ENCODE measurements at regions not wholly inside any gene's neighbourhood (a gene's known extent, or its start where the extent isn't known, plus 50 kb on each side); places are given as distances from the start of the nearest gene placed in this dataset.

DNA sequence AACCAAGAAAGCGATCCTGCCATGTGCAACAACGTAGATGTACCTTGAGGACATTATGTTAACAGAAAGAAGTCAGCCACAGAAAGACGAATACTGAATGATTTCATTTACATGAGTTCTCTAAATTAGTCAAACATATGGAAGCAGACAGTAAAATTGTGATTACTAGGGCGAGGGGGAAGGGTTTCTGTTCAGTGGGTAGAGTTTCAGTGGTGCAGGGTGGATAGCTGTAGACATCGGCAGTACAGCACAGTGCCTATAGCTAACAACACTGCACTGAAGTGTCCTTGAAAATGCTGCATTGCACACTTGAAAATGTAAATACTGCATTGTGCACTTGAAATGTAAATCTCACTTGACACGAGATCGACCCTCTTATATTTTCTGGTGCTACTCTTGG lies 275.3 kb downstream of the GALR1 start:
- no peak for DNase-seq

DNA sequence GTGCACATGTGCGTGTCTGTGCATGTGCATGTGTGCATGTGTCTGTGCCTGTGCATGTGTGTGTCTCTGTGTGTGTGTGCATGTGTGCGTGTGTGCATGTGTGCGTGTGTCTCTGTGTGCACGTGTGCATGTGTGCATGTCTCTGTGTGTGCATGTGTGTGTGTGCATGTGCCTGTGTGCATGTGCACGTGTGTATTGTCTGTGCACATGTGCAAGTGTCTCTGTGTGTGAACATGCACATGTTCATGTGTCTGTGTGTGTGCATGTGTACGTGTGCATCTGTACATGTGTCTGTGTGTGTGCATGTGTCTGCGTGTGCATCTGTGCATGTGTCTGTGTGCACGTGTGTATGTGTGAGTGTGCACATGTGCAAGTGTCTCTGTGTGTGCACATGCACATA lies 277.3 kb downstream of the GALR1 start:
- no peak for DNase-seq

DNA sequence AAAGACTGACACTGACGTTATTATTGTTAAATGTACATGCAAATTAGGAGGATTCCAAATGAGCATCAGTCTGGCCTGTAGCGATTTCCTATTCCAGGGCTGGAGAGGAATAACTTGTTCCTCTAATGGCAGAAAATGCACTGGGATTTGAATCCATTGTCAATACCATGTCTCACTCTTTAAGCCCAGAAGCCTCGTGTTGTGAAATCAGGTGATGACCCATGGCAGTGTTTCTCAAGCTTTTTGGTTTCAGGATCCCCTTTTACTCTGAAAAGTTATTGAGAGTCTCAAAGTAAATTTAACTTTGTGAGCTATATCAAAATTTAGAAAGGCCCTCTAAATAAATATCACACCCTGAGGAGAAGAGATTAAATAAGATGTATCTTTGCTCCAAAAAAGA lies 279.2 kb downstream of the GALR1 start:
- DNase-seq, result no peak

DNA sequence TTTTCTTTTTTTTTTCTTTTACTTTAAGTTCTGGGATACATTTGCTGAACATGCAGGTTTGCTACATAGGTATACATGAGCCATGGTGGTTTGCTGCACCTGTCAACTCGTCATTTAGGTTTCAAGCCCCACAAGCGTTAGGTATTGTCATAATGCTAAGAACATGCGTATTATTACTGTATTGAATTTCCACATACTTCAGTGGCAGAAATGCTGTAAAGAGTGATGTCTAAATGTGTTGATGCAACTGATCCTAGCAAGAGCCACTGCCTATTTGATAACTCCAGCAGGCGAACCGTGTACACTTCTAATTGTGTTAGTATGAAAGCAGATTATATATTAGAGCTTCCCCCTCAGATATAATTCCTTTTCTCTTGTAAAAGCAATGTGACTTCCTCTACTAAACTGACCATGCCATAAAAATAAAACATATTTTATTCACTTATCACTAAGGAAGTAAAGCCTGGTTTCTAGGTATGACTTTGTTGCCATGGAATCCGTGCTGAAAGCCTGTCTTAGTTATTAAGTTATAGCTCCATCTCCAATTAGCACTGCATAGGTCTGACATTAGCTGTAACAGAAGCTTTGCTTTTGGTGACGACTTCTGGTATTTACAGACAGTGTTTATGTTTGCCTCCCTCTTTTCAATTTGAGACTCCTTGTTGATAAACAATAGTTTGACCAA lies 280.0 kb downstream of the GALR1 start:
- DNase-seq, result no peak

DNA sequence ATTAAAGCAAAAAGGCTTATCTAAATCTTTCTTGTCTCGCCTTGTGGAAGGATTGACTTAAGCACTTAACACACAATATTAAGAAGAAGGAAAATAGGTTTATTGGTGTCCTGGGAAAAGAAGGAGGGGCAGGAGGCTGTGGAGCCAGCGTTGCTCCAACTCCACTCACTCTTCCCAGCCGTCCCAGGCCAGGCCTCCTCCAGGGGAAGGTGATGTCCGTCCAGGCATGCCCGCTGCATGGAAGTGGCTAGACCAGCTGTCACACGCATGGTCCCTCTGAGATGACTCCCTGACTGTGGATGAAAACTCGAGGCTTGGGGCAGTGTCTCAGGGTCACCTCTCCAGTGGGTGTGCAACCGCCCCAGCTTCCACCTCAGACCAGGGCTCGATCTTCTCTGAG lies 281.1 kb downstream of the GALR1 start:
- DNase-seq, result no peak

DNA sequence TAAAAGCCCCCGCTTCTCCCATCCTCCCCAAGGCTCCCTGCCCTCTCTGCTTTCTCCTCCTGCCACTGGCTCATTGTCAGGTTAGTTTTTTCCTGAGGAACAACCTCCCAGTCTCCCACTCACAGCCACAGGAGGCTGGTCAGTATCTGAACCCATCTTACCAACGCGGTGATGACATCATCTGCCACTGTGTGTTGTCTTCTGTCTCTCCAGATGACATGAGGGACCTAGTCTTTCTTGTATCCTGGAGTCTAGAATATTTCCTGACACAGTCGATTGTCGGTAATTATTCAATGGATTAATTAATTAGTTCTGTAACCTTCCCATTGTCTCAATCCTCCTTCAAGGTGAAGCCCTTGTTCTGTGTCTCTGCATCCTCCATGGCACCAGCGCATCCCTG lies 290.2 kb downstream of the GALR1 start:
- no peak for DNase-seq

DNA sequence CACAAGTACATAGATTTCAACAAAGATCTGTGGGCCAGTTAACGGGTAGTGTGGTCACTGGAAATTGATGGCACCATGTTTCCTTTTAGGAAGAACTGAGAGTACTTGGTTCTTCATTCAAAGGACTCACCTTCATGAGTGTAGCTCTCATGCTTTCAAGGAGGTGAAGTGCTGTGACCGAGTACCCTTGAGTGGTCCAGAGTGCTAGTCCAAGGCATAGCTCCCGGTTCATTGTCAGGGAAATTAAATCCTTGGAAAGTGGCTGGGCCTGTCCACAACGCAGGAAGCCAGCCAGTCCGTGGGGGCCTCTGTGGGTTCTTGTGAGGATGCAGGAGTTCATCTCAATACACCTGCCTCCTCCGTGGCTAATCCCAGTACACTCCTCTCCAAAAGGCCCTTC lies 295.1 kb downstream of the GALR1 start:
- DNase-seq, result no peak

DNA sequence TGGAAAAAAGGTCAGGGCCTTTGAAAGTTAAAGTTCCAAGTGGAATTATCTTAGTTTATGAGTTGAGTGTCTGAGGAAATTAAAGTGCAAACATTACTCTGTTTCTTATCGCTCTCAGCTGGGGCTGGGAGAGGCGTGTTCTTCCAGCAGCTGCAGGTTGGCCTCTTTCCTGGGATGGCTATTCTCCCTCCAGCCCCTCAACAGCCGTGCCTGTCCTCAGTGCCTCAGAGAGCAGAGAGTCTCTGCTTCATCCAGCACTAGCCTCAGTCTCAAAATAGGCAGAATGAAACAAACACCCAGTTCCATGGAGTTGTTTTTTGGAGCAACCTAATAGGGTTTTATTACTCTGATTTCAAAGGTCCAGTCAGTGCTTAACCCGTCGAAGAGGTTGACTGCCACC lies 298.1 kb downstream of the GALR1 start:
- no peak for DNase-seq

DNA sequence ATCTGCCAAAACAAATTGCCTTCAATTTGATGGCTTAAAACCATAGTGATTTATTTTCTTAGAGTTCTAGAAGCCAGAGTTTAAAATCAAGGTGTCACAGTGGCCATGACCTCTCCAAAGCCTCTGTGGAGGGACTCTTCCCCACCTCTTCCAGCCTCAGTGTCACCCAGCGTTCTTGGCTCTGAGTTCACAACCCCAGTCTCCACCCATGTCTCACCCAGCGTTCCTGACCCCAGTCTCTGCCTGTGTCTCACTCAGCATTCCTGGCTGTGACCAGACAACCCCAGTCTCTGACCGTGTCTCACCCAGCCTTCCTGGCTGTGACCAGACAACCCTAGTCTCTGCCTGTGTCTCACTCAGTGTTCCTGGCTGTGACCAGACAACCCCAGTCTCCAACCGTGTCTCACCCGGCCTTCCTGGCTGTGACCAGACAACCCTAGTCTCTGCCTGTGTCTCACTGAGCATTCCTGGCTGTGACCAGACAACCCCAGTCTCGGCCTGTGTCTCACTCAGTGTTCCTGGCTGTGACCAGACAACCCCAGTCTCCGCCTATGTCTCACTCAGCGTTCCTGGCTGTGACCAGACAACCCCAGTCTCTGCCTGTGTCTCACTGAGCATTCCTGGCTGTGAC lies 299.3 kb downstream of the GALR1 start:
- DNase-seq, result no peak

DNA sequence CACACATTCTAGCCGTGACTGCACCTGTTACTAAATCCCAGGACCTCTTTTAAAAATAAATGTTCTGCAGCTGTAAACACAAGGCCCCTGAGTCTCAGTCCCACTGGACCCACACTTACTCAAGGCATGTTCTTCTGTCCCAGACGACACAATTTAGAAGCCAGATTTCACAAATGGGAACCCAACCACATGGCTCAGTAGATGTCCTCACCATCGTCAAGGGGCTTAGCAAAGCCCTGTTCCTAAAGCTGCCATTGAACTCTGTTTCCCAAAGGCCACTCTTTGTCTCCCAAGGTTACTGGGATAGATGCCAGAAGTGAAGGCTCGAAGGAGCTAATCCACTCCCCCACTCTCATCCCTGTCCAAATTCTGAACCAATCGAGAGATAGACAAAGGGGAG lies 301.0 kb downstream of the GALR1 start:
- no peak for DNase-seq

DNA sequence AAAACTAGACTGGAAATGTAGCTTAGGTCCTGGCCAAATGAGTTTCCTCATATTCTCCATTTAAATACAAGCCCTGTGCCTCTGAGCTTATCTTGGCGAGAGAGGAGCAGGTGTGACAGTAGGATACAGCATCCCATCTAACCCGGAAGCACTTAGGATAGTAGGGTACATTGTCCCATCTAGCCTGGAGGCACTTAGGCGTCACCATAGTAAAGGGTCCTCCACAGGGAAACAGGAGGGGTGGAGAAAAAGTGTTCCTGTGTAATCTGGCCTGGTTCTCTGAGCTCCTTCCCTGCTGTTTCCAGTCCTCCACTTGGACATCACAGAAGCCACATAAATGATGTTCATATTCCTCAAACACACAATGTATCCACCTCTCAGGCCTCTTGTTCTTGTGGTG lies 301.4 kb downstream of the GALR1 start:
- DNase-seq, result no peak

DNA sequence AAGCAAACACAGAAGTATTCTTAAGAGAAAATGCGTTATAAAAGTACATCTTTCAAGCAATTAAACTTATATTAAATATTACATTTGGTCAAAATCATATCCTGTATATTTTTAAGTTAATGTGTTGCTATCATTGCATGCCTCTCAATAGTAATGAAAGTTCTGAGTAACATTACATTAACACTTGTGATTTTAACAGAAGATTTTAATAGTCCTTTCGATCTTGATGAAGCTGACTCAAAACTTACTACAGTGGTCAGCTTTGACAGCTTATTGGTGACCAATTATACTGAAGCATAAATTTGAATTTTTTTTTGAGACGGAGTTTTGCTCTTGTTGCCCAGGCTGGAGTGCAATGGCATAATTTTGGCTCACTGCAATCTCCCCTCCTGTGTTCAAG lies 303.3 kb downstream of the GALR1 start:
- no peak for DNase-seq

DNA sequence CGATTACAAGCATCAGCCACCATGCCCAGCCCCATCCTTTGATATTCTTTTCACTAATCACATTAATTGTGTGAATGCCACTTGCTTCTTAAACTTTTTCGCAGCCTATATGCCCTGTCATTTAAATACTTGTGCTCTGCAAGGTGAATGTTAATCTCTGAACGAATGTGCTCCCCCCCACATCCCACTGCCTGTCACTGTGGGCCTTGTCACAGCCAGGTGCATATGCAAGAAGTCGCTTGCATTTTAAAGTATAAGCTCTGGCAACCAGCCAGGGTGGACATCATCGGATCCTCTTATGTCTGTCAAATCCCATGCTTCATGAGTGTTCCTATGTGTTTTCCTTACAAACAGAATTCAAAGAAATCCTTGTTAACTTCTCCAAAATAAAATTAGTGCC lies 304.4 kb downstream of the GALR1 start:
- DNase-seq, result no peak

DNA sequence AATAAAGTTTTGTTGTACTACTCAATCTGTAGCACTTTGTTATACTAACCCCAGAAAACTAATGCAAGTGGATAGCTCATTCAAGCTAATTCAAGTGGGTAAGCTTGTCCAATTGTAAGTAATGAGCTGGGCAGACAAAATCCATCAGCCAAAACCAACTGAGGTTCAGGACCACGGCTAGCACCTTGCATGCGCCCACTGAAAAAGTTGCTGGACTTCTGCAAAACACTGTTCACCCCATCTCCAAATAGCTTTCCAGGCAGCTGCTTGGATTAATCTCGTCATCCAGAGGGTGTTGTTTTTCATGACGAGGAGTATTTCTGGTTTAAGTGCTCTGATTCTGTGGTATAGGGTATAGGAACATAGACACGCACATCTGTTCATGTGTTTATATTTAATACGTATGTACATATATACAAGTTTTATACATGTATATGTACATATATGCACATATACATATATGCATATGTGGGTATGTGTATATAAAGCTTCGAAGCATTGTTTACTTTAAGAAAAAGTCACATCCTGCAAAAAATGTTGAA lies 307.5 kb downstream of the GALR1 start:
- DNase-seq, result no peak

DNA sequence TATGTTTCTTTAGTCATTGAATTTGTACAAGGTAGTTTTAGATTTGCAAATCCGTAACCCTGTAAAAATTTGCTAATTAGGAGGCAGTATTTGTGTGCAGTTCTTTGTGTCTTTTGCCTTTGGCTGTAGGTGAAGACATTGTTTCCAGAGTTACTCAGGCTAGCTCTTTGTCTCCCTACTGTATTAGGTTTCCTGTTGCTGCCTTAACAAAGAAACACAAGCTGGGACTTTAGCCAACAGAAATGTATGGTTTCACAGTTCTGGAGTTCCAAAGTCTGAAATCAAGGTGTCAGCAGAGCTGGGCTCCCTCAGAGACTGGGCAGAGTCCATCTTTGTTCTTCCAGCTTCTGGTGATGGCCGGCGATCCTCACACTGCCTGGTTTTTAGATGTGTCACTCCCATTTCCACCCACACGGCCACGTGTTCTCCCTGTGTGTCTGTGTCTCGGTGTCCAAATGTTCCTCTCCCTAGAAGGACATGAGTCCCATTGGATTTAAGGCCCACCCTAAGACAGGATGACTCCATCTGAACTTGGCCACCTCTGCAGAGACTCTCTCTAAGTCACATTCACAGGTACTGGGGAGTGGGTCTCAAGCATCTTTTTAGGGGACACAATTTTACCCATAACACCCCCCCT lies 309.7 kb downstream of the GALR1 start:
- DNase-seq, result no peak

DNA sequence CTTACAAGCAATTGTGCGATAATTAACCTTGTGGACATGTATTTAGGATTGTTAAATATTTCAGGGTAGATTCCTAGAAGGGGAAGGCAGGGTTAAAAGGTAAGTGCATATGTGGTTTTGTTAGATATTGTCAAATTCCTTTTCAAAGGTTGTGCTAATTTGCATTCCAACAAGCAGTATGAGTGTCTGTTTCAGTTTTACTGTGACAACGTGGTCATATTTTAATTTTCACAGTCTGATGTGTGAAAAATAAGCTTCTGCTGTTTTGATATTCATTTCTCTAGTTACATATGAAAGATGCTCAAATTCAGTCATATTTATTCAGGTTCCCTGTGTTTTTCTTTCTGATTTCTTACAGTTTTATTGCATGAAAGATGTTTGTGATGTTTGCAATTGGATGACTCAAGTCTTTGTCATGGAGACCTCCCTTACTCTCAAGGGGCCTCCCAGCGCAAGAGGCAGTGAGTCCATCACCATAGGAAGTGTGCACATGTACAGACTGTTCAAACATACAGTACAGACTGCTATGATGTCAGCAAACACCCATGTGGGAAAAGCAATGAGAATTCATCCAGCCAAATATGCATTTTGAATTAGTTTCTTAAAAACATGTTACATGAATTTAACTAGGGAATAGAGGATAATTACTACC lies 310.8 kb downstream of the GALR1 start:
- DNase-seq, result no peak

DNA sequence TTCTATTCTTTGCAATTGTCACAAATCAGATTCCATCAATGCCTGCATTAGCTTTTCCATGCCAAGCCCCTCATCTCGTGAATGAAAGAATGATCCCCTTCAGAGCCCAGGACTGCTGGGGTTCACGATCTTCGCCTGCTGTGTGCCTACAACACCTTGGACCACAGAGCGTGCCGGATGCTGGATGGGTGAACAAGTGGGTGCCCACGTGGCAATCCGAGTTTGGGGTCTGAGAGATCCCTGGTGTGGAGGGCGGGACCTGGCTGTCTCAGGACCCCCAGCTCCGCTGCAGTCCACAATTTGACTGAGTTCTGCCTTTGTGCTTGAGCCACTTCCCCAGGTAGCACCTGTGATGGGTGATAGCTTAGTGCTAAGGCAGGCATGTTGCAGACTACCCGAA lies 317.0 kb downstream of the GALR1 start:
- no peak for DNase-seq

DNA sequence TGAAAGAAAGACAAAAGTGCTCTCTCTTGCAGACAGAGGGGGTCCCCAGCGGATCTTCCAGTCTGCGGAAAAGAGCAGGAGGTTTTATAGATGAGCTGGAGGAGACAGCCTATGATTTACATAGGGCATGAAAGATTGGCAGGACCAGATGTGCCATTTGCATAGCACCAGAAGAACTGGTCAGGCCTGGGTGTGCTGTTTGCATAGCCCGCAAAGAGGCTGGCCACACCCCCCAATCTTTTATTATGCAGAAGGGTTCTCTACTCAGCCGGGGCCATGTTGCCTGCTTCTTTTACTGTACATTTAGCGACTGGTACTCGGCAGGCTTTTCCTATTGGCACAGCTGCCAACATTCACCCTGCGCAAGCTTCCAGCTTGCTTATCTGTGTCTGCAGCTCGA lies 317.6 kb downstream of the GALR1 start:
- DNase-seq, result no peak

DNA sequence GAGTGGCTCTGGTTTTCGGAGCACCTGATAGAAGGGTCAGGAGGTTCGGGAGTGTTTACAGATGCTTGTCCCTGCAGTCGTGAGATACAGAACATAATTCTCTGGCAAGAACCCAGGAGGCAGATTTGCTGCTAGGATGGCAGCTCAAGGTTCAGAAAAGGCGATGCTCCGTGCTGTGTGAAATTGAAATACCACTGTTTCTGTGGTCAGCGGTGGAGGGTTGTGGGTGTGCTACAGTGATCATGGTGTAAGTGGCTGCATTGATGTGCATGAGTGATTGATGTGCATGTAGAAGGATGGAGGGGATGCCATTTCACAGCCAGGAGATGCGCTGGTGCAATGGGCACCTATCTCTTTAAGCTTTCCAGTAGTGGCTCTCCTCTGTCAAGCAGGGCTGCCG lies 322.1 kb downstream of the GALR1 start:
- no peak for DNase-seq

DNA sequence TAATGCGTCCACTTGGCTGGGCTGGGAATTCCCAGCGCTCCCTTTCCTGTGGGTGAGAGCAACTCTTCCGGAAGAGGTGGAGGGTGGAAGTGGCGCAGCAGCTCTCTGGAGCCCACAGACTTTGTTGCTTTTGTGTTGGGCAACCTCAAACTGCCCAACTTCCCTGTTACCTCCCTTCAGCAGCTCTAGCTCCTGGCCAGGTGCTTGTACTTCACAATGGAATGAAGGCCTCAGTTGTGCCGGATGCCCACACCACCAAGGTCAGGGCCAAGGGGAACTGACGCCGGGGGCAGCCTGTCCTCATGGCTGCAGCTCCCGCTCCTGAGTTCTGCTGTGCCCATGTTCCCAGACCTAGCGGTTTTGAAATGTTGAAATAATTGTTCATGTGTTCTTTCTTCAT lies 322.9 kb downstream of the GALR1 start:
- DNase-seq, result no peak

DNA sequence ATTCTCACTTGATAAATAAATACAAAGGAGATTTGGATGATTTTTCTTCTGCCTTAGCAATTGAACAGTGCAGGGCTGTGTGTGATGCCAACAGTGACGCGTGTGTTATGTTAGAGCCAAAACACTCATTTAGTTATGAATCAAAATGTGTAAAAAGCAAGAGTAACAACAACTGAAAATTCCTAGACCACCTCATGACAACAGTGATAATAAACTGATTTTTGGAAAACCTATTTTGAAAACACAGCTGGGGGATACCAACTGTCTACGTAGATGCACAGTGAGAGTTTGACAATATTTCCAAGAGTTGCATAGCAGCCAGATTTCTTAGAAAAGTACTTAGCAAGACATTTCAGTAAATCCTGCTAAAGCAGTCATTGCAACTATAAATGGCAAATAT lies 323.9 kb downstream of the GALR1 start:
- no peak for DNase-seq

DNA sequence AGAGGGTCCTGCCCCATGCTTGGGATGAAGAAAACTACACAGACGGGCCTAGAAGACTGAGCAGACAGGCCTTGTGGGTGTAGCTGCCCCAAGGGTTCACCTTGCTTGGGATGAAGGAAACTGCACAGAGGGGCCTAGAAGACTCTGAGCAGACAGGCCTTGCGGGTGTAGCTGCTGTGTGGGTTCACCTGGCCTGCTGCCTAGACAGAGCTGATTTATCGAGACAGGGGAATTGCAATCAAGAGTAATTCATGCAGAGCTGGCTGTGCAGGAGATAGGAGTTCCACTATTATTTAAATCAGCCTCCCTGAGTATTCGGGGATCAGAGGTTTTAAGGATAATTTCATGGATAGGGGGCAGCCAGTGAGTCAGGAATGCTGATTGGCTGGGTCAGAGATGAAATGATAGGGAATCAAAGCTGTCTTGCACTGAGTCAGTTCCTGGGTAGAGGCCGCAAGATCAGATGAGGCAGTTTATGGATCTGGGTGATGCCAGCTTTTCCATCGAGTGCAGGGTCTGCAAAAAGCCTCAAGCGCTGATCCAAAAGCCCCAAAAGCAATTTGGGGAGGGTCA lies 341.4 kb downstream of the GALR1 start:
- DNase-seq, result no peak

DNA sequence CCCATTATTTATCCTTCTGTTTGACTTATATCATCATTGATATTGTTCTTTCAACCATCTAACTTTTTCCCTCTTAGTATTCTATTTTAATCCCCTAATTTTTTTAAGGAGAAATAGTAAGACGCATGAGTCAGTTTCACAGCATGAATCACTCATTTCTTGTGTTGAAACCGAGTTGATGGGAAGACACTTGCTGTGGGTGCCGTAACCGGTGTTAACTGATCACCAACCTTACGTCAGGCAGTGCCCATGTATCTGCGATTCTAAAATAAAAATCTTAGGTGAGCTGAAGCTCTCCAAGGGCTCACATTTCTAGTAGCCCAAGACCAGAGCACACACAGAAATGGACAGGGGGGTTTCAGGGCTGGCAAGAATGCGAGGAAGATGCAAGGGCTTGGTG lies 348.1 kb downstream of the GALR1 start:
- DNase-seq, result no peak

DNA sequence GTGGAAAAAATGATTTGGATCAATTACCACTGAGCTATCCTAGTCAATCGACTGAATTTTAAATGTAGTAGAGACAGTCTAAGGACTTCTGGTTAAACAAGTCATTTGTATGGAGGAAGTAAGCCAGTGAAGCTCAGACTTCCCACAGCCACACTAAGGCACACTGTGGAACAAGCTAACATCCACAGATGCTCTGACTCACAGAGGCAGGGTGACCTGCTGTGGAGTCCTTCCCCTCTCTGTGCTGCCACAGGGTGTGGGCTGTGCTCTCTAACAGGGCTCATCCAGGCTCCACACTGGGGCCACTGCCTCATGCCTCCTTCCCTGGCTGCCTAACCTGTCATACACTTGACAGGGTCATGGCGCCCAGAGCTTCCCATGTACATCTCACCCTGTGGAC lies 351.0 kb downstream of the GALR1 start:
- no peak for DNase-seq
